ENCODE measurements at regions not wholly inside any gene's neighbourhood (a gene's known extent, or its start where the extent isn't known, plus 50 kb on each side); places are given as distances from the start of the nearest gene placed in this dataset.

GRCh38 chrX:57771689-57772088 lies 91.6 kb upstream of the NLRP2B start:
- no peak overlapping the region for H3K4me3 Mint-ChIP-seq (ENCODE audit: unreplicated experiment)
- no TSS peak for BruUV-seq (replicated peaks)
- no peak overlapping the region for H3K4me3 ChIP-seq (ENCODE audit: low read depth, low read length)
- H3K9me3 ChIP-seq, result no peaks in the 10 kb centered on the region
- H3K27me3 Mint-ChIP-seq (ENCODE audit: insufficient read depth, unreplicated experiment), result no peaks in the 10 kb centered on the region
- CTCF ChIA-PET, result no interaction called here
- no peaks in the 10 kb centered on the region for H3K9me3 Mint-ChIP-seq (ENCODE audit: unreplicated experiment)
- POLR2A ChIA-PET, result no interaction called here
- intact Hi-C loops (cut with micrococcal nuclease; ENCODE audit: unreplicated experiment), result no loop called here
- no peak for DNase-seq
- no peak overlapping the region for H3K27ac Mint-ChIP-seq (ENCODE audit: unreplicated experiment)
- H3K4me1 ChIP-seq, result no peaks in the 10 kb centered on the region
- no peaks in the 10 kb centered on the region for H3K36me3 Mint-ChIP-seq (ENCODE audit: insufficient read depth, unreplicated experiment)
- no peaks in the 10 kb centered on the region for H3K36me3 ChIP-seq (ENCODE audit: control insufficient read depth, insufficient read depth, low read length)
- TF ChIP-seq CTCF (IDR thresholded peaks at IDR 0.05; ENCODE audit: insufficient read depth in 1 of 2, low read depth in 1 of 2, low read length in 1 of 2, severe bottlenecking in 1 of 2, unreplicated experiment in 1 of 2), result no peak
- no peaks in the 10 kb centered on the region for H3K4me1 Mint-ChIP-seq (ENCODE audit: low read depth, unreplicated experiment)
- no peaks in the 10 kb centered on the region for H3K27me3 ChIP-seq (replicated peaks; ENCODE audit: control insufficient read depth, insufficient read depth, low read length)

GRCh38 chrX:57752866-57753265 lies 72.8 kb upstream of the NLRP2B start:
- Mint-ChIP-seq H3K4me3 (ENCODE audit: unreplicated experiment) (no peak overlapping the region), H3K4me1 (ENCODE audit: low read depth, unreplicated experiment) (no peaks in the 10 kb centered on the region), H3K27me3 (ENCODE audit: insufficient read depth, unreplicated experiment) (no peaks in the 10 kb centered on the region), H3K36me3 (ENCODE audit: insufficient read depth, unreplicated experiment) (no peaks in the 10 kb centered on the region), H3K27ac (ENCODE audit: unreplicated experiment) (no peak overlapping the region), H3K9me3 (ENCODE audit: unreplicated experiment) (peaks cover 10% of the 10 kb centered on the region)
- Histone ChIP-seq H3K36me3 (ENCODE audit: control insufficient read depth, insufficient read depth, low read length) (no peaks in the 10 kb centered on the region), H3K4me3 (ENCODE audit: low read depth, low read length) (no peak overlapping the region), H3K9me3 (no peaks in the 10 kb centered on the region), H3K4me1 (no peaks in the 10 kb centered on the region), H3K27me3 (replicated peaks; ENCODE audit: control insufficient read depth, insufficient read depth, low read length) (no peaks in the 10 kb centered on the region)
- TF ChIP-seq CTCF (IDR thresholded peaks at IDR 0.05; ENCODE audit: insufficient read depth in 1 of 2, low read depth in 1 of 2, low read length in 1 of 2, severe bottlenecking in 1 of 2, unreplicated experiment in 1 of 2), result peak in 1 of 2 experiments; percentile 7
- intact Hi-C loops (cut with micrococcal nuclease; ENCODE audit: unreplicated experiment), result no loop called here
- BruUV-seq (replicated peaks), result no TSS peak
- peak in 1 of 2 experiments; percentile 1 for DNase-seq
- ChIA-PET POLR2A (no interaction called here), CTCF (no interaction called here)

GRCh38 chrX:57741107-57741506 lies 61.0 kb upstream of the NLRP2B start:
- Histone ChIP-seq H3K36me3 (ENCODE audit: control insufficient read depth, insufficient read depth, low read length) (no peaks in the 10 kb centered on the region), H3K4me3 (ENCODE audit: low read depth, low read length) (no peak overlapping the region), H3K27me3 (replicated peaks; ENCODE audit: control insufficient read depth, insufficient read depth, low read length) (no peaks in the 10 kb centered on the region), H3K9me3 (no peaks in the 10 kb centered on the region), H3K4me1 (no peaks in the 10 kb centered on the region)
- intact Hi-C loops (cut with micrococcal nuclease; ENCODE audit: unreplicated experiment), result no loop called here
- DNase-seq, result no peak
- BruUV-seq (replicated peaks), result no TSS peak
- POLR2A ChIA-PET, result no interaction called here
- H3K9me3 Mint-ChIP-seq (ENCODE audit: unreplicated experiment), result no peaks in the 10 kb centered on the region
- H3K36me3 Mint-ChIP-seq (ENCODE audit: insufficient read depth, unreplicated experiment), result no peaks in the 10 kb centered on the region
- H3K4me3 Mint-ChIP-seq (ENCODE audit: unreplicated experiment), result no peak overlapping the region
- no peaks in the 10 kb centered on the region for H3K4me1 Mint-ChIP-seq (ENCODE audit: low read depth, unreplicated experiment)
- TF ChIP-seq CTCF (IDR thresholded peaks at IDR 0.05; ENCODE audit: insufficient read depth in 1 of 2, low read depth in 1 of 2, low read length in 1 of 2, severe bottlenecking in 1 of 2, unreplicated experiment in 1 of 2), result no peak
- H3K27ac Mint-ChIP-seq (ENCODE audit: unreplicated experiment), result no peak overlapping the region
- CTCF ChIA-PET, result no interaction called here
- no peaks in the 10 kb centered on the region for H3K27me3 Mint-ChIP-seq (ENCODE audit: insufficient read depth, unreplicated experiment)

Measured in Caco-2 (cell line).